Loucy (cell line): ENCODE measurements at regions not wholly inside any gene's neighbourhood (a gene's known extent, or its start where the extent isn't known, plus 50 kb on each side); places are given as distances from the start of the nearest gene placed in this dataset.

Experiments used
- EZH2phosphoT487 ChIP-seq: fragments of 200-600 bp; IDR thresholded peaks from 2 replicates; pipeline ENCODE4 v1.6.1; 2018; ENCODE audit warnings: antibody characterized with exemption, mild to moderate bottlenecking, moderate library complexity, borderline replicate concordance
- TF ChIP-seq, protein P1 (sequence below): fragments of 200-600 bp; sonication (generic); conservative IDR thresholded peaks from 2 replicates; pipeline ENCODE4 v1.5.1; 2014; ENCODE audit warnings: mild to moderate bottlenecking, antibody characterized with exemption, low read length

- TF ChIP-seq, protein P1, sequence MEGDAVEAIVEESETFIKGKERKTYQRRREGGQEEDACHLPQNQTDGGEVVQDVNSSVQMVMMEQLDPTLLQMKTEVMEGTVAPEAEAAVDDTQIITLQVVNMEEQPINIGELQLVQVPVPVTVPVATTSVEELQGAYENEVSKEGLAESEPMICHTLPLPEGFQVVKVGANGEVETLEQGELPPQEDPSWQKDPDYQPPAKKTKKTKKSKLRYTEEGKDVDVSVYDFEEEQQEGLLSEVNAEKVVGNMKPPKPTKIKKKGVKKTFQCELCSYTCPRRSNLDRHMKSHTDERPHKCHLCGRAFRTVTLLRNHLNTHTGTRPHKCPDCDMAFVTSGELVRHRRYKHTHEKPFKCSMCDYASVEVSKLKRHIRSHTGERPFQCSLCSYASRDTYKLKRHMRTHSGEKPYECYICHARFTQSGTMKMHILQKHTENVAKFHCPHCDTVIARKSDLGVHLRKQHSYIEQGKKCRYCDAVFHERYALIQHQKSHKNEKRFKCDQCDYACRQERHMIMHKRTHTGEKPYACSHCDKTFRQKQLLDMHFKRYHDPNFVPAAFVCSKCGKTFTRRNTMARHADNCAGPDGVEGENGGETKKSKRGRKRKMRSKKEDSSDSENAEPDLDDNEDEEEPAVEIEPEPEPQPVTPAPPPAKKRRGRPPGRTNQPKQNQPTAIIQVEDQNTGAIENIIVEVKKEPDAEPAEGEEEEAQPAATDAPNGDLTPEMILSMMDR = no peak
- no peak for TF ChIP-seq EZH2phosphoT487
Observed at GRCh38 chrX:45758738-45759397, 558.2 kb upstream of the DIPK2B start.
